Smooth muscle cell (in vitro differentiated cells): ENCODE measurements at regions not wholly inside any gene's neighbourhood (a gene's known extent, or its start where the extent isn't known, plus 50 kb on each side); places are given as distances from the start of the nearest gene placed in this dataset.

ENCODE experiments used
- DNase-seq: peaks from one replicate; lab custom pipeline; 2025; ENCODE audit not compliant: unreplicated experiment; lab: John Stamatoyannopoulos, UW
- H2AFZ ChIP-seq: fragments of 200-600 bp; sonication (generic); 2 replicates; pipeline ENCODE4 v1.6.0; 2016; ENCODE audit warnings: antibody characterized with exemption, low read depth, mild to moderate bottlenecking
- H3F3A ChIP-seq: fragments of 200-600 bp; sonication (generic); 2 replicates; pipeline ENCODE4 v1.6.0; 2017; ENCODE audit warnings: antibody characterized with exemption, low read depth
- H3K27ac ChIP-seq: fragments of 200-600 bp; sonication (generic); 2 replicates; pipeline ENCODE4 v1.5.1; 2016; ENCODE audit warnings: low read depth, mild to moderate bottlenecking
- H3K27me3 ChIP-seq: fragments of 200-600 bp; sonication (generic); 2 replicates; pipeline ENCODE4 v1.6.1; 2016; ENCODE audit warnings: low read depth, mild to moderate bottlenecking
- H3K36me3 ChIP-seq: fragments of 200-600 bp; sonication (generic); 2 replicates; pipeline ENCODE4 v1.5.1; 2016; ENCODE audit warnings: low read depth
- H3K4me1 ChIP-seq: fragments of 200-600 bp; sonication (generic); 2 replicates; pipeline ENCODE4 v1.5.1; 2016; ENCODE audit warnings: low read depth
- H3K4me2 ChIP-seq: fragments of 200-600 bp; sonication (generic); 2 replicates; pipeline ENCODE4 v1.6.0; 2016; ENCODE audit warnings: mild to moderate bottlenecking
- H3K4me3 ChIP-seq: fragments of 200-600 bp; sonication (generic); 2 replicates; pipeline ENCODE4 v1.5.1; 2016; ENCODE audit warnings: mild to moderate bottlenecking
- H3K79me2 ChIP-seq: fragments of 200-600 bp; sonication (generic); 2 replicates; pipeline ENCODE4 v1.6.0; 2016; ENCODE audit warnings: low read depth, mild to moderate bottlenecking
- H3K9ac ChIP-seq: fragments of 200-600 bp; sonication (generic); 2 replicates; pipeline ENCODE4 v1.6.0; 2016; ENCODE audit warnings: low read depth
- H3K9me3 ChIP-seq: fragments of 200-600 bp; sonication (generic); replicated peaks from 2 replicates; pipeline ENCODE4 v1.5.1; 2016; ENCODE audit warnings: low read depth
- H4K20me1 ChIP-seq: fragments of 200-600 bp; sonication (generic); 2 replicates; pipeline ENCODE4 v1.6.0; 2016; ENCODE audit warnings: low read depth
- CTCF ChIP-seq: fragments of 200-600 bp; sonication (generic); IDR thresholded peaks from 2 replicates; pipeline ENCODE4 v1.5.1; 2017; ENCODE audit warnings: borderline replicate concordance, mild to moderate bottlenecking, antibody characterized with exemption; ENCODE audit not compliant: insufficient read depth, poor library complexity, severe bottlenecking
- WGBS: methylation state at CpG from one replicate; pipeline ENCODE4 v1.1.7; 2016; ENCODE audit warnings: low lambda C conversion rate; 5-methylcytosine and 5-hydroxymethylcytosine counted together

DNA sequence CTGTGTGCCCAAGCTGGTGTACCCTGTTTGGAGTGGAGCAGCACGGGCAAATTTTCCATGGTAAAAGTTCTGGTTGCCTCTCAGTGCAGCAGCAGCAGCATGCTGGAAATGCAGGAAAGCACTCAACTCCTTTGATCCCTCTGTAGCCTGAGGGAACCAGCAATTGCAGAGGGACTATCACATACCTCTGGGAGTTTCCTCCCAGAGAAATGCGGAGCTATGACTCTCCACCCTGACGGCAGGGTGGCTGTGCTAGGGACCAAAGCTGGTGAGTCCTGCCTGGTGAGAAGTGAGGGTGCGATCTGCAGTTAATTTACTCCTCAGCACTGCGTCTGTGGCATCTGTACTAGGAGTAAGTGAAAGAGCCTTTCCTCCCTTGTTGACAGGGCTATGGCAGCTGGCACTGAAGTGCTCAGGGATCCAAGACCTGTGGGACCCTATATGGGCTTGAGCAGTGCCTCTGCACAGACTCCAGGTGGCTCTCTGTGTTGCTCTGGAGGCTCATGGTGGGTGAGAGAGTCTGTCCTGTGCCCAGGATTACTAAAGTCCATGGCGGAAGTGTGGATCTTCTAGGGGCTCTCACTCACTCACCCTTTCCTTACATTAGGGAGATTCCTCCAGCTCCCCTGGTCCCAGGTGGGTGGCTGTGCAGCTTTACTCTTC is 601.2 kb upstream of the TYRP1 start:
- no peak for TF ChIP-seq CTCF
- 58% methylated on average over 6 of the region's 6 CpGs for WGBS
- Histone ChIP-seq H3K9ac (no peak overlapping the region), H3K9me3 (no peaks in the 10 kb centered on the region), H3K4me3 (no peak overlapping the region), H3K79me2 (no peaks in the 10 kb centered on the region), H3K36me3 (no peaks in the 10 kb centered on the region), H2AFZ (no peak overlapping the region), H3K4me2 (no peak overlapping the region), H3K27me3 (no peaks in the 10 kb centered on the region), H4K20me1 (no peaks in the 10 kb centered on the region), H3K27ac (no peak overlapping the region), H3F3A (no peaks in the 10 kb centered on the region), H3K4me1 (no peaks in the 10 kb centered on the region)
- no peak for DNase-seq

- Histone ChIP-seq H2AFZ (no peak overlapping the region), H3K27ac (peak overlapping the region; percentile 68), H3K4me2 (no peak overlapping the region), H3K9me3 (no peaks in the 10 kb centered on the region), H3K9ac (no peak overlapping the region), H3K36me3 (no peaks in the 10 kb centered on the region), H3K4me3 (no peak overlapping the region), H3F3A (no peaks in the 10 kb centered on the region), H3K79me2 (no peaks in the 10 kb centered on the region), H3K27me3 (no peaks in the 10 kb centered on the region), H4K20me1 (no peaks in the 10 kb centered on the region), H3K4me1 (no peaks in the 10 kb centered on the region)
- TF ChIP-seq CTCF, result no peak
- 100% methylated on average over 1 of the region's 1 CpG for WGBS
- DNase-seq, result no peak
Measured at GRCh38 chr9:12094046-12094445, 599.1 kb upstream of the TYRP1 start.

DNA sequence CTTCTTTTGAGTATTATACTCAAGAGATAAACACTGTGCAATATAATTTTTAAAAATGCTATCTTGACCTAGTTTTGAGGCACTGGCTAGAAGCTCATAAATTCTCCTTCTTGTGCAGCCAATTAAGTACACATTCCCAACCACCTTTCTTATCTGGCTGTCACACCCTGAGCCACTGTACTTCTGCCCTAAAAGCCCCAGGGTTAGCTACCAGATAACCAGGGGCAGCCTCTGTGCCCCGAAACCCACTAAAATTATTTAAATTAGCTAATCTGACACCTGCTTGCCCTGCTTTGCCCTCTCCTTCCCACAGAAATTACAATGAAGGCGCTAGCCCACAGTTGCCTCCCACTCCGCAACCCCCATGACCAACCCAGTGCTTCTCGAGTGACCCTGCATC is 597.3 kb upstream of the TYRP1 start:
- H3K9me3 ChIP-seq, result no peaks in the 10 kb centered on the region
- no peak overlapping the region for H2AFZ ChIP-seq
- H3K79me2 ChIP-seq, result no peaks in the 10 kb centered on the region
- 86% methylated on average over 4 of the region's 4 CpGs for WGBS
- no peaks in the 10 kb centered on the region for H3K27me3 ChIP-seq
- H3F3A ChIP-seq, result no peaks in the 10 kb centered on the region
- H3K4me1 ChIP-seq, result no peaks in the 10 kb centered on the region
- H3K4me2 ChIP-seq, result no peak overlapping the region
- no peaks in the 10 kb centered on the region for H3K36me3 ChIP-seq
- DNase-seq, result no peak
- TF ChIP-seq CTCF, result no peak
- no peak overlapping the region for H3K4me3 ChIP-seq
- H3K9ac ChIP-seq, result no peak overlapping the region
- no peak overlapping the region for H3K27ac ChIP-seq
- H4K20me1 ChIP-seq, result no peaks in the 10 kb centered on the region

DNA sequence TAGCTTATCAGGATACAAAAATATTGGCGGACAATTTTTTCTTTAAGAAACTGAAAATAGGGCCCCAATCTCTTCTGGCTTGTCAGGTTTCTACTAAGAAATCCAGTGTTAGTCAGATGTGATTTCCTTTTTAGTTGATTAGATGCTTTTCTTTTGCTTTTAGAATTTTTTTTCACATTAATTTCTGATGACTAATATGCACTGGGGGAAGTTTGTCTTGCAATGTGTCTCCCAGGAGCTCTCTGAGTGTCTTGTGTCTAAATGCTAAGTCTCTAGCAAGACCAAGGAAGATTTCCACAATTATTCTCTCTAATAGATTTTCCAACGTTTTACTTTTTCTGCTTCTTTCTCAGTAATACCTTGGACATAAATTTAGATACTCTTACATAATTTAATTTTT is 559.8 kb upstream of the TYRP1 start:
- no peak for DNase-seq
- Histone ChIP-seq H3K4me3 (no peak overlapping the region), H3K27me3 (no peaks in the 10 kb centered on the region), H3K9ac (no peak overlapping the region), H3K9me3 (no peaks in the 10 kb centered on the region), H2AFZ (no peak overlapping the region), H3K27ac (no peak overlapping the region), H3K36me3 (no peaks in the 10 kb centered on the region), H3K4me1 (no peaks in the 10 kb centered on the region), H3K79me2 (no peaks in the 10 kb centered on the region), H3F3A (no peaks in the 10 kb centered on the region), H3K4me2 (no peak overlapping the region), H4K20me1 (no peaks in the 10 kb centered on the region)
- no peak for TF ChIP-seq CTCF
- WGBS, result 86% methylated on average over 2 of the region's 2 CpGs
